HFFc6 (cell line): ENCODE measurements at regions not wholly inside any gene's neighbourhood (a gene's known extent, or its start where the extent isn't known, plus 50 kb on each side); places are given as distances from the start of the nearest gene placed in this dataset.
"Not testable (repeated sequence)": the region's sequence is repeated elsewhere in the genome, so short reads cannot be mapped to it uniquely, and the experiment has no call there.

Experiments
- DNase-seq: peaks from one replicate; pipeline ENCODE4 v3.0.0-alpha.2; 2018
- H3K27ac Mint-ChIP-seq: 2 replicates; pipeline ENCODE4 v1.8.0; 2020; ENCODE audit warnings: mild to moderate bottlenecking, mixed read lengths
- H3K27me3 Mint-ChIP-seq: 2 replicates; pipeline ENCODE4 v1.8.0; 2021; ENCODE audit warnings: mild to moderate bottlenecking, moderate library complexity, mixed read lengths; ENCODE audit not compliant: insufficient read depth
- H3K36me3 Mint-ChIP-seq: 2 replicates; pipeline ENCODE4 v1.8.0; 2021; ENCODE audit warnings: low read depth, mixed read lengths
- H3K4me1 Mint-ChIP-seq: 2 replicates; pipeline ENCODE4 v1.8.0; 2020; ENCODE audit warnings: low read depth, mixed read lengths
- H3K4me3 Mint-ChIP-seq: 2 replicates; pipeline ENCODE4 v1.8.0; 2020; ENCODE audit warnings: mild to moderate bottlenecking, moderate library complexity, mixed read lengths
- H3K9me3 Mint-ChIP-seq: 2 replicates; pipeline ENCODE4 v1.8.0; 2020; ENCODE audit warnings: mild to moderate bottlenecking, mixed read lengths
- CTCF ChIP-seq: fragments of 200-600 bp; sonication (generic); IDR thresholded peaks from 2 replicates; pipeline ENCODE4 v1.5.0; 2021; ENCODE audit warnings: antibody characterized with exemption, mild to moderate bottlenecking

GRCh38 chr5:166810093-166810658 lies 1481.3 kb upstream of the WWC1 start:
- H3K36me3 Mint-ChIP-seq, H3K27ac Mint-ChIP-seq, H3K27me3 Mint-ChIP-seq, DNase-seq, H3K4me1 Mint-ChIP-seq, H3K4me3 Mint-ChIP-seq: not testable (repeated sequence)
- peaks cover 60% of the 10 kb centered on the region for H3K9me3 Mint-ChIP-seq

- DNase-seq: no peak
- Mint-ChIP-seq H3K9me3 (peaks cover 57% of the 10 kb centered on the region), H3K4me3 (no peak overlapping the region), H3K36me3 (0 out of 2 replicates have a peak, but pooled peaks cover 9% of the 10 kb centered on the region), H3K27me3 (no peaks in the 10 kb centered on the region; the same call in 1 of the 2 replicates), H3K4me1 (no peaks in the 10 kb centered on the region), H3K27ac (no peak overlapping the region)
- TF ChIP-seq CTCF: no peak
These were observed 1480.7 kb upstream of the WWC1 start for GRCh38 chr5:166810721-166811120.

- Mint-ChIP-seq H3K9me3 (peaks cover 30% of the 10 kb centered on the region), H3K4me3 (no peak overlapping the region), H3K36me3 (no peaks in the 10 kb centered on the region), H3K27ac (no peak overlapping the region), H3K4me1 (no peaks in the 10 kb centered on the region), H3K27me3 (no peaks in the 10 kb centered on the region)
- no peak for DNase-seq
- no peak for TF ChIP-seq CTCF
These were observed 1468.1 kb upstream of the WWC1 start for GRCh38 chr5:166823360-166823759.

- Mint-ChIP-seq H3K4me1 (no peaks in the 10 kb centered on the region), H3K4me3 (no peak overlapping the region), H3K9me3 (peaks cover 37% of the 10 kb centered on the region), H3K36me3 (no peaks in the 10 kb centered on the region), H3K27me3 (no peaks in the 10 kb centered on the region; the same call in 1 of the 2 replicates), H3K27ac (no peak overlapping the region)
- DNase-seq: no peak
- TF ChIP-seq CTCF: no peak
These were observed 1457.2 kb upstream of the WWC1 start for GRCh38 chr5:166834246-166834645.

GRCh38 chr5:166845044-166845443 lies 1446.4 kb upstream of the WWC1 start:
- H3K27me3 Mint-ChIP-seq: peaks cover 4% of the 10 kb centered on the region
- no peak overlapping the region for H3K27ac Mint-ChIP-seq
- TF ChIP-seq CTCF: no peak
- peaks cover 6% of the 10 kb centered on the region; the same call in 1 of the 2 replicates for H3K36me3 Mint-ChIP-seq
- H3K4me1 Mint-ChIP-seq: no peaks in the 10 kb centered on the region
- no peak for DNase-seq
- H3K9me3 Mint-ChIP-seq: peaks cover 55% of the 10 kb centered on the region
- H3K4me3 Mint-ChIP-seq: no peak overlapping the region

- H3K27ac Mint-ChIP-seq: no peak overlapping the region
- H3K4me1 Mint-ChIP-seq: no peaks in the 10 kb centered on the region
- H3K9me3 Mint-ChIP-seq: peaks cover 45% of the 10 kb centered on the region
- H3K4me3 Mint-ChIP-seq: no peak overlapping the region
- H3K36me3 Mint-ChIP-seq: peaks cover 4% of the 10 kb centered on the region; the same call in 1 of the 2 replicates
- H3K27me3 Mint-ChIP-seq: no peaks in the 10 kb centered on the region; the same call in 1 of the 2 replicates
- no peak for TF ChIP-seq CTCF
- DNase-seq: no peak
These were observed 1434.7 kb upstream of the WWC1 start for GRCh38 chr5:166856791-166857190.
